Endothelial cell of umbilical vein (primary cell): ENCODE measurements at regions not wholly inside any gene's neighbourhood (a gene's known extent, or its start where the extent isn't known, plus 50 kb on each side); places are given as distances from the start of the nearest gene placed in this dataset.

Experiments
- BruUV-seq: library from RNA; stranded (reverse); fragments of 400-500 nt; replicated peaks from 2 replicates; lab custom pipeline; 2021; lab: Mats Ljungman, UMichigan
- CTCF ChIA-PET: fragments of 300-600, 350-600 bp; sonication (Branson Sonifier 250); formaldehyde crosslinking; loops from one replicate; lab custom pipeline; 2021; ENCODE audit warnings: antibody characterized with exemption, inconsistent platforms; lab: Charles Lee
- POLR2A ChIA-PET: fragments of 300-600, 350-600 bp; sonication (Branson Sonifier 250); formaldehyde crosslinking; loops from one replicate; lab custom pipeline; 2021; ENCODE audit warnings: antibody characterized with exemption, inconsistent platforms; lab: Charles Lee
- DNase-seq: peaks from one replicate; pipeline ENCODE4 v3.0.0-alpha.2; 2011; ENCODE audit warnings: low read depth, low spot score
- FAIRE-seq: peaks from 2 replicates; lab custom pipeline; 2011; peaks lifted over from hg19 to GRCh38; lab: Jason Lieb, UNC
- H2AFZ ChIP-seq: 2 replicates; pipeline ENCODE4 v1.6.0; 2012; ENCODE audit warnings: low read depth, low read length, control low read depth, inconsistent platforms
- H3K27ac ChIP-seq: 2 replicates; pipeline ENCODE4 v1.5.1; 2011; ENCODE audit warnings: low read depth, mild to moderate bottlenecking, control low read depth, low read length, moderate library complexity; ENCODE audit not compliant: insufficient read depth
- H3K27me3 ChIP-seq, 2 experiments: 2 replicates each; pipeline versions ENCODE4 v1.6.0 to v1.6.1; 2011; ENCODE audit warnings: low read length in 2 of 2, mixed read lengths in 1 of 2; ENCODE audit not compliant: control insufficient read depth in 2 of 2, insufficient read depth in 2 of 2
- H3K36me3 ChIP-seq, 2 experiments: 2 replicates in 1 of 2; 3 replicates in 1 of 2; pipeline ENCODE4 v1.5.1; 2011; ENCODE audit warnings: low read length in 2 of 2, mild to moderate bottlenecking in 1 of 2, moderate library complexity in 1 of 2; ENCODE audit not compliant: control insufficient read depth in 2 of 2, insufficient read depth in 2 of 2; ENCODE audit errors: extremely low read depth in 1 of 2
- H3K4me1 ChIP-seq: 3 replicates; pipeline ENCODE4 v1.5.1; 2011; ENCODE audit warnings: mild to moderate bottlenecking, low read length; ENCODE audit not compliant: control insufficient read depth, insufficient read depth; ENCODE audit errors: extremely low read depth
- H3K4me2 ChIP-seq: 2 replicates; pipeline ENCODE4 v1.6.1; 2011; ENCODE audit warnings: low read length, control low read depth, mixed read lengths; ENCODE audit not compliant: insufficient read depth
- H3K4me3 ChIP-seq, 3 experiments: fragments of 200-600 bp in 1 of 3; sonication (generic), shearing (Covaris generic) in 1 of 3; replicated peaks in 1 of 3; 2 replicates each; pipeline ENCODE4 v1.5.1; 2011 to 2016; ENCODE audit warnings: control low read depth in 3 of 3, low read length in 3 of 3, mild to moderate bottlenecking in 2 of 3, inconsistent platforms in 1 of 3, low read depth in 1 of 3, moderate library complexity in 1 of 3; ENCODE audit not compliant: insufficient read depth in 1 of 3
- H3K79me2 ChIP-seq: 2 replicates; pipeline ENCODE4 v1.6.0; 2012; ENCODE audit warnings: low read length, inconsistent platforms; ENCODE audit not compliant: control insufficient read depth, insufficient read depth
- H3K9ac ChIP-seq: replicated peaks from 2 replicates; pipeline ENCODE3; 2011; ENCODE audit warnings: low read length, control low read depth; ENCODE audit not compliant: insufficient read depth; ENCODE audit errors: extremely low read depth
- H3K9me1 ChIP-seq: replicated peaks from 3 replicates; pipeline ENCODE4 v1.6.0; 2011; ENCODE audit warnings: mild to moderate bottlenecking, low read length; ENCODE audit not compliant: control insufficient read depth, insufficient read depth; ENCODE audit errors: extremely low read depth
- H3K9me3 ChIP-seq: replicated peaks from 2 replicates; pipeline ENCODE4 v1.5.1; 2012; ENCODE audit warnings: low read length, inconsistent platforms; ENCODE audit not compliant: control insufficient read depth, insufficient read depth
- H4K20me1 ChIP-seq: replicated peaks from 2 replicates; pipeline ENCODE3; 2011; ENCODE audit warnings: mild to moderate bottlenecking, low read length; ENCODE audit not compliant: control insufficient read depth, insufficient read depth; ENCODE audit errors: extremely low read depth
- EZH2 ChIP-seq: IDR thresholded peaks from 2 replicates; pipeline ENCODE4 v1.6.1; 2012; ENCODE audit warnings: borderline replicate concordance, low read depth, mild to moderate bottlenecking, moderate library complexity, low read length, inconsistent platforms; ENCODE audit not compliant: severe bottlenecking
- FOS ChIP-seq: IDR thresholded peaks from 2 replicates; pipeline ENCODE4 v1.6.1; 2011; ENCODE audit warnings: mild to moderate bottlenecking, low read length, moderate library complexity, borderline replicate concordance; ENCODE audit not compliant: insufficient read depth
- GATA2 ChIP-seq: IDR thresholded peaks from 2 replicates; pipeline ENCODE4 v1.7.0; 2011; ENCODE audit warnings: low read depth, mild to moderate bottlenecking, moderate library complexity, mixed read lengths, low read length; ENCODE audit not compliant: insufficient read length, insufficient read depth
- JUN ChIP-seq: IDR thresholded peaks from 2 replicates; pipeline ENCODE4 v1.6.1; 2011; ENCODE audit warnings: borderline replicate concordance, low read depth; ENCODE audit not compliant: insufficient read length, insufficient read depth
- MYC ChIP-seq: IDR thresholded peaks from one replicate; pipeline ENCODE4 v1.6.1; 2011; ENCODE audit warnings: mild to moderate bottlenecking, low read depth, low read length
- POLR2A ChIP-seq: IDR thresholded peaks from 2 replicates; pipeline ENCODE4 v1.6.1; 2012; ENCODE audit warnings: low read depth, mild to moderate bottlenecking, control low read depth, low read length
- POLR2AphosphoS5 ChIP-seq: IDR thresholded peaks from 2 replicates; pipeline ENCODE4 v1.6.1; 2012; ENCODE audit warnings: low read depth, mild to moderate bottlenecking, control low read depth, low read length, moderate library complexity; ENCODE audit not compliant: insufficient read depth
- dilution Hi-C: fragments of 300-500 bp; cut with MboI; formaldehyde crosslinking; loops from one replicate; pipeline ENCODE4 v1.15.0; 2019; ENCODE audit warnings: low sequenced_read_pairs; ENCODE audit not compliant: extremely low pct_ligation_motif_present
- intact Hi-C: fragments of 100-400 bp; cut with micrococcal nuclease; formaldehyde crosslinking; loops from one replicate; pipeline ENCODE4 v1.10.0; 2022
- TF ChIP-seq, protein P1 (sequence below), 2 donors: IDR thresholded peaks; 1 replicate in 1 of 2; 2 replicates in 1 of 2; pipeline ENCODE4 v1.5.1; 2011; ENCODE audit warnings: low read length in 2 of 2, mild to moderate bottlenecking in 2 of 2, moderate library complexity in 2 of 2, control low read depth in 1 of 2, inconsistent platforms in 1 of 2, low read depth in 1 of 2; ENCODE audit not compliant: insufficient read depth in 1 of 2; ENCODE audit errors: extremely low read depth in 1 of 2
- TF ChIP-seq, protein P2 (sequence below): IDR thresholded peaks from 2 replicates; pipeline ENCODE4 v1.6.1; 2011; ENCODE audit not compliant: insufficient read depth, insufficient read length

DNA sequence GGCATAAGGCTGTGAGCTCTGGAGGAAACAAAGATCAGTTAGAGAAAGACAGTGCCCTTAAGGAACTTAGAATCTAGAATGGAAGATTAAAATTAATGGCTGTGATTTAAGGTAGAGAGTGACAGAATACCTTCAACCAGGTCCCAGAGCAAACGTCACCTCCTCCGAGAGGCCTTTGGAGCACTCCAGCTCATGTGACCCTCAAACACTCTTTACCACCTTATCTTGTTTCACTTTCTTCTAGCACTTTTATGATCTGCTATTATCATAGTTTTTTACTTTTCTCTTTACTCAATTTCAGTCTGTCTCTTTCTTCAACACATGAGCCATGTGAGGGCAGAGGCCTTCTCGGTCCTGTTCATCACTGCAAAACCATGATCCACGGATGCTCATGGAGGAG lies 187.0 kb downstream of the SMIM20 start:
- no peak overlapping the region for H3K9ac ChIP-seq
- no peaks in the 10 kb centered on the region for H3K79me2 ChIP-seq
- H3K4me3 ChIP-seq: no peak overlapping the region
- no peaks in the 10 kb centered on the region for H4K20me1 ChIP-seq
- TF ChIP-seq FOS (no peak), MYC (no peak), JUN (no peak), GATA2 (no peak), EZH2 (no peak), POLR2AphosphoS5 (no peak), POLR2A (no peak)
- TF ChIP-seq, protein P1, sequence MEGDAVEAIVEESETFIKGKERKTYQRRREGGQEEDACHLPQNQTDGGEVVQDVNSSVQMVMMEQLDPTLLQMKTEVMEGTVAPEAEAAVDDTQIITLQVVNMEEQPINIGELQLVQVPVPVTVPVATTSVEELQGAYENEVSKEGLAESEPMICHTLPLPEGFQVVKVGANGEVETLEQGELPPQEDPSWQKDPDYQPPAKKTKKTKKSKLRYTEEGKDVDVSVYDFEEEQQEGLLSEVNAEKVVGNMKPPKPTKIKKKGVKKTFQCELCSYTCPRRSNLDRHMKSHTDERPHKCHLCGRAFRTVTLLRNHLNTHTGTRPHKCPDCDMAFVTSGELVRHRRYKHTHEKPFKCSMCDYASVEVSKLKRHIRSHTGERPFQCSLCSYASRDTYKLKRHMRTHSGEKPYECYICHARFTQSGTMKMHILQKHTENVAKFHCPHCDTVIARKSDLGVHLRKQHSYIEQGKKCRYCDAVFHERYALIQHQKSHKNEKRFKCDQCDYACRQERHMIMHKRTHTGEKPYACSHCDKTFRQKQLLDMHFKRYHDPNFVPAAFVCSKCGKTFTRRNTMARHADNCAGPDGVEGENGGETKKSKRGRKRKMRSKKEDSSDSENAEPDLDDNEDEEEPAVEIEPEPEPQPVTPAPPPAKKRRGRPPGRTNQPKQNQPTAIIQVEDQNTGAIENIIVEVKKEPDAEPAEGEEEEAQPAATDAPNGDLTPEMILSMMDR (IDR thresholded peaks at IDR 0.05; ENCODE audit: extremely low read depth in 1 of 2, insufficient read depth in 1 of 2, low read depth in 1 of 2, low read length in 2 of 2): no peak
- TF ChIP-seq, protein P2, sequence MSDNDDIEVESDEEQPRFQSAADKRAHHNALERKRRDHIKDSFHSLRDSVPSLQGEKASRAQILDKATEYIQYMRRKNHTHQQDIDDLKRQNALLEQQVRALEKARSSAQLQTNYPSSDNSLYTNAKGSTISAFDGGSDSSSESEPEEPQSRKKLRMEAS: no peak
- no peaks in the 10 kb centered on the region for H3K27me3 ChIP-seq
- dilution Hi-C loops: no loop called here
- H2AFZ ChIP-seq: no peak overlapping the region
- ChIA-PET POLR2A (no interaction called here), CTCF (no interaction called here)
- no peaks in the 10 kb centered on the region for H3K4me1 ChIP-seq
- no peak overlapping the region for H3K4me2 ChIP-seq
- no TSS peak for BruUV-seq
- intact Hi-C loops: no loop called here
- no peaks in the 10 kb centered on the region for H3K9me1 ChIP-seq
- H3K36me3 ChIP-seq: no peaks in the 10 kb centered on the region
- no peaks in the 10 kb centered on the region for H3K9me3 ChIP-seq
- no peak overlapping the region for H3K27ac ChIP-seq
- DNase-seq (no peak), FAIRE-seq (no peak)
